DOHH2 (cell line): ENCODE measurements at regions not wholly inside any gene's neighbourhood (a gene's known extent, or its start where the extent isn't known, plus 50 kb on each side); places are given as distances from the start of the nearest gene placed in this dataset.

Source experiments
- EZH2phosphoT487 ChIP-seq: fragments of 200-600 bp; sonication (generic); IDR thresholded peaks from 2 replicates; pipeline ENCODE4 v1.6.1; 2017; ENCODE audit warnings: borderline replicate concordance, mild to moderate bottlenecking, antibody characterized with exemption, low read length, moderate library complexity, mixed read lengths
- TF ChIP-seq, protein P1 (sequence below): fragments of 200-600 bp; sonication (generic); IDR thresholded peaks from one replicate; pipeline ENCODE4 v1.5.1; 2014; ENCODE audit warnings: antibody characterized with exemption, mild to moderate bottlenecking, low read depth, low read length; ENCODE audit not compliant: poor library complexity, severe bottlenecking

GRCh38 chr14:71554323-71554722 lies 377.9 kb upstream of the RGS6 start:
- TF ChIP-seq, protein P1, sequence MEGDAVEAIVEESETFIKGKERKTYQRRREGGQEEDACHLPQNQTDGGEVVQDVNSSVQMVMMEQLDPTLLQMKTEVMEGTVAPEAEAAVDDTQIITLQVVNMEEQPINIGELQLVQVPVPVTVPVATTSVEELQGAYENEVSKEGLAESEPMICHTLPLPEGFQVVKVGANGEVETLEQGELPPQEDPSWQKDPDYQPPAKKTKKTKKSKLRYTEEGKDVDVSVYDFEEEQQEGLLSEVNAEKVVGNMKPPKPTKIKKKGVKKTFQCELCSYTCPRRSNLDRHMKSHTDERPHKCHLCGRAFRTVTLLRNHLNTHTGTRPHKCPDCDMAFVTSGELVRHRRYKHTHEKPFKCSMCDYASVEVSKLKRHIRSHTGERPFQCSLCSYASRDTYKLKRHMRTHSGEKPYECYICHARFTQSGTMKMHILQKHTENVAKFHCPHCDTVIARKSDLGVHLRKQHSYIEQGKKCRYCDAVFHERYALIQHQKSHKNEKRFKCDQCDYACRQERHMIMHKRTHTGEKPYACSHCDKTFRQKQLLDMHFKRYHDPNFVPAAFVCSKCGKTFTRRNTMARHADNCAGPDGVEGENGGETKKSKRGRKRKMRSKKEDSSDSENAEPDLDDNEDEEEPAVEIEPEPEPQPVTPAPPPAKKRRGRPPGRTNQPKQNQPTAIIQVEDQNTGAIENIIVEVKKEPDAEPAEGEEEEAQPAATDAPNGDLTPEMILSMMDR = no peak
- no peak for TF ChIP-seq EZH2phosphoT487
